Tibial nerve (tissue), 4 donors: ENCODE measurements at regions not wholly inside any gene's neighbourhood (a gene's known extent, or its start where the extent isn't known, plus 50 kb on each side); places are given as distances from the start of the nearest gene placed in this dataset.
A peak's percentile ranks its signal among the peaks of the same experiment; 100 is the strongest.
"Not testable (repeated sequence)": the region's sequence is repeated elsewhere in the genome, so short reads cannot be mapped to it uniquely, and the experiment has no call there.

ENCODE experiments used
- DNase-seq, 2 donors: peaks; one replicate each; pipeline ENCODE4 v3.0.0-alpha.2; 2019; ENCODE audit warnings: low spot score in 2 of 2
- H3K27ac ChIP-seq, 4 donors: fragments of 200-600 bp; sonication (generic) in 3 of 4; one replicate each; pipeline ENCODE4 v1.5.1; 2017 to 2019; ENCODE audit warnings: mild to moderate bottlenecking in 1 of 4
- H3K27me3 ChIP-seq, 2 donors: fragments of 200-600 bp; sonication (generic) in 1 of 2; one replicate each; pipeline versions ENCODE4 v1.5.1 to v1.6.0; 2017 to 2019
- H3K36me3 ChIP-seq, 3 donors: fragments of 200-600 bp; sonication (generic); one replicate each; pipeline ENCODE4 v1.5.1; 2018 to 2019
- H3K4me1 ChIP-seq, 4 donors: fragments of 200-600 bp; sonication (generic) in 3 of 4; one replicate each; pipeline ENCODE4 v1.5.1; 2017 to 2019
- H3K4me3 ChIP-seq, 4 donors: fragments of 200-600 bp; sonication (generic) in 3 of 4; one replicate each; pipeline ENCODE4 v1.5.1; 2017 to 2019; ENCODE audit warnings: mild to moderate bottlenecking in 1 of 4, moderate library complexity in 1 of 4
- H3K9me3 ChIP-seq, 4 donors: fragments of 200-600 bp; sonication (generic) in 3 of 4; one replicate each; pipeline ENCODE4 v1.5.1; 2017 to 2019
- CTCF ChIP-seq, 5 experiments: fragments of 200-600 bp in 3 of 5; fragments of 450-650 bp in 2 of 5; sonication (generic) in 3 of 5; IDR thresholded peaks; one replicate each; pipeline ENCODE4 v1.5.1; 2016 to 2019; ENCODE audit warnings: antibody characterized with exemption in 5 of 5, mild to moderate bottlenecking in 3 of 5, moderate library complexity in 2 of 5
- EP300 ChIP-seq, 2 donors: sonication (generic); formaldehyde crosslinking; IDR thresholded peaks; one replicate each; pipeline ENCODE4 v1.6.1; 2017; ENCODE audit warnings: antibody characterized with exemption in 2 of 2, mild to moderate bottlenecking in 1 of 2
- POLR2A ChIP-seq, 2 donors: fragments of 450-650 bp; IDR thresholded peaks; one replicate each; pipeline ENCODE4 v1.6.1; 2017; ENCODE audit warnings: antibody characterized with exemption in 2 of 2, mild to moderate bottlenecking in 2 of 2, moderate library complexity in 2 of 2
- WGBS, 2 donors: methylation state at CpG; one replicate each; pipeline ENCODE4 v1.1.5; 2018; 5-methylcytosine and 5-hydroxymethylcytosine counted together

DNA sequence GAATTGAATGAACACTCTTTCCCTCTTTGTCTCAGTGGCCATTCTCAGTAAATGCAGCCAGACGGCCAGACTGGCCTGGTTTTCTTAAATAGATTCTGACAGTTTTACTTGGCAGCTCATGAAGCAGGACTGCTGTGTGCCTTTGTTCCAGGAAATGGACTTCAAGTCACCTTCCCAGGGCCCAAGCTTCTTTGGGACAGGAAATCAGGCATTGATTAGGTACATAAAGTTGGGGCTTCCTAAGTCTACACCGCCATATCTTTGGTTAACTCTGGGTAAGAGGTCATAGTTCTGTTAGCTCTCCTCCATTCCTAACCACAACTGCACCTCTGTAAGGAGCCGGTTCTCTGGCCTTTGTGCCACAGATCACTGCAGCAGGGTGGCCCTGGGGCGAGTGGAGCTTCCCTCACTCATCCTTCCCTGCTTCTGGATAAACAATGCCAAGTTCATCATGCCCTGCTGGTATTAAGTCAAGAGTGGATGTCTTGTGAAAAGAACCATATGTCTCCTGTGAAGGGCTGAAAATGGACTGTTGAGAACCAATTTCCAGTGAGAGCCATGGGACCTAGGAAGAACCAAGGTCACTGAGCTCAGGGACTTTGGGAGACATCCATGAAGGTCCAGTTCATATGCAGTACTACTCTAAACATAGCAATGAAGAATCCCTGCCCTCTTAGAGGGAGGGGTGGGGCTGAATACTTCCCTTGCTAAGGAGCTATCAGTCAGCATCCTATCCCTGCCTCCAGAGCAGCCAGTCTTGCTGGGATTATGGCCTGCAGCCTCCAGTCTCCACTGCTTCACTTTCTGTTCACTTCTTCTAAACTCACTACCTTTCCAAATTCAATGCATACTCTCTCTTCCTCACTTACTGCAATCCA is 122.6 kb upstream of the XPO1 start:
- no peaks in the 10 kb centered on the region for H3K36me3 ChIP-seq
- no peaks in the 10 kb centered on the region for H3K9me3 ChIP-seq
- no peak overlapping the region for H3K27ac ChIP-seq
- H3K27me3 ChIP-seq: no peaks in the 10 kb centered on the region
- no peak for DNase-seq
- peaks cover 0 to 8% (median 0%) of the 10 kb centered on the region in 4 donors for H3K4me1 ChIP-seq
- H3K4me3 ChIP-seq: no peak overlapping the region
- no peak for TF ChIP-seq EP300 (IDR thresholded peaks at IDR 0.05)
- 54 to 60% methylated on average over 4 of the region's 4 CpGs for WGBS, 2 donors

DNA sequence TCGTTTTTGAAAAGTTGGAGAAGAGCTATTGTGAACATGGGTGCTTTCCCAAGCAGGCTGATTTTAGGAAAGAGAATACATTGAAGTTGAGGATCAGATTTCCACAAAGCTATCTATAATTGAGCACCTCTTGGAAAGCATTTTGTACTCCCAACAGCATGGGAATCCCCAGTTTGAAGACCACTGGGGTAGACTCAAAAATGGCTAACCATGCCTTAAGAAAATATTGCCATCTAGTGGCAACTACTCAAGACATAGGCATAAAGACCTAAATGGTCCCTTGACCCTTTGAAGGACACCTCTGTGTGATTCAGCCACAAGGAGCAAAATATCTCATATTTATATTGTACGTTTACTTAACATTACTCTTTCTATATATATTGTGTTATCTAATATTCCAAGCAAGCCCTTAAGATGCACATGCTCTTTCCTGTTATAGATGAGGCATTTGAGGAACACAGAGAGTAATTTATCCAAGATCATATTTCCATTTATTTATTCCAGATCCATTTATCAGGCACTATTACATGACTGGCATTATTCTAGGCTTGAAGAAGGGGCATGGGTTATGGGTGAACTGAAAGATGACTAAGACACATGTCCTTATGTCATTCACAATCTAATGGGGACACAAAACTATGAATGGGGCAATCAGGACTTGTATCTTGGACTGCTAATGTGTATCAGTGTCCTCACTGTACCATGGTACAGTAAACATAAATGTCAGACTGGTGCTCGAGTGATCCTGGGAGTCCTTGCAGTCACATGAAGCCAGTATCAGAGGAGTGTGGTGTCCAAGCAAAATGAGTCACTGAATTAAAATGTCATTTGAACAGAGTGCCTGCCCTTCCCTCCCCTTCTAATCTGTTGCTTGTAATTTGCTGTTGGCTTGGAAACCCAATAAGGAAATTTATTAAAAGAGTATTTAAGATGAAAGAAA is 121.0 kb upstream of the XPO1 start:
- no peak overlapping the region for H3K4me3 ChIP-seq
- H3K27ac ChIP-seq: peak overlapping the region in 1 of 4 donors; percentile 34
- peaks cover 0 to 8% (median 0%) of the 10 kb centered on the region in 4 donors for H3K4me1 ChIP-seq
- 57 to 67% methylated on average over 3 of the region's 3 CpGs for WGBS, 2 donors
- no peaks in the 10 kb centered on the region for H3K9me3 ChIP-seq
- TF ChIP-seq CTCF (IDR thresholded peaks at IDR 0.05) (peak in 4 of 5 experiments; percentile 11 to 34 (median 16)), EP300 (IDR thresholded peaks at IDR 0.05) (no peak), POLR2A (IDR thresholded peaks at IDR 0.05) (no peak)
- no peak for DNase-seq
- H3K36me3 ChIP-seq: no peaks in the 10 kb centered on the region
- H3K27me3 ChIP-seq: no peaks in the 10 kb centered on the region

DNA sequence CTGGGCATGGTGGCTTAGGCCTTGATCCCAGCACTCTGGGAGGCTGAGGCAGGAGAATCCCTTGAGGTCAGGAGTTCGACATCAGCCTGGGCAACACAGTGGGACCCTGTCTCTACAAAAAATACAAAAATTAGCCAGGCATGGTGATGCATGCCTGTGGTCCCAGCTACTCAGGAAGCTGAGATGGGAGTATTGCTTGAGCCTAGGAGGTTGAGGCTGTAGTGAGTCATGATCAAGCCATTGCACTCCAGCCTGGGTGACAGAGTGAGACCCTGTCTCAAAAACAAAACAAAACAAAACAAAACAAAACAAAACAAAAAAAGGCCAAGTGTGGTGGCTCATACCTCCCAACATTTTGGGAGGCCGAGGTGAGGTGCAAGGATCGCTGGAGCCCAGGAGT is 111.8 kb upstream of the XPO1 start:
- not testable (repeated sequence) for H3K27ac ChIP-seq, DNase-seq, H3K27me3 ChIP-seq, H3K4me3 ChIP-seq, H3K36me3 ChIP-seq, H3K4me1 ChIP-seq, H3K9me3 ChIP-seq
- WGBS, 2 donors: 87 to 88% methylated on average over 3 of the region's 3 CpGs

DNA sequence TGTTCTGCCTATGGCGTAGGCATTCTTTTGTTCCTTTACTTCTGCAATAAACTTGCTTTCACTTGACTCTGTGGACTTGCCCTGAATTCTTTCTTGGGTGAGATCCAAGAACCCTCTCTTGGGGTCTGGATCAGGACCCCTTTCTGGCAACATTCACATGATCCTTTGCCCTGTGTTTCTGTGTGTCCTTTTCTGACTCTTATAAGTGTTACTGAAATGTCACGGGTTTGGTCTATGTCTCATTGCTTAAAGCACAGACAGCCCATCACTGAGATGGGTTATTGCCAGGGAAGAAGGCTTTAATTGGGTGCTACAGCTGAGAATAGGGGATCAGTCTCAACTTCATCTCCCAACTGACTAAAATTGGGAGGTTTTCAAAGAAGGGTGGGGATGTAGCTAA is 110.9 kb upstream of the XPO1 start:
- Histone ChIP-seq H3K9me3 (peaks cover 0 to 5% (median 2%) of the 10 kb centered on the region in 4 donors), H3K36me3 (no peaks in the 10 kb centered on the region), H3K27ac (no peak overlapping the region), H3K4me1 (no peaks in the 10 kb centered on the region), H3K4me3 (no peak overlapping the region), H3K27me3 (no peaks in the 10 kb centered on the region)
- no peak for DNase-seq
- no peak for TF ChIP-seq POLR2A (IDR thresholded peaks at IDR 0.05)
- no peak for TF ChIP-seq CTCF (IDR thresholded peaks at IDR 0.05)
- no peak for TF ChIP-seq EP300 (IDR thresholded peaks at IDR 0.05)
- WGBS, 2 donors: 40 to 45% methylated on average over 2 of the region's 2 CpGs

GRCh38 chr2:61647044-61647443 is 108.9 kb upstream of the XPO1 start:
- Histone ChIP-seq H3K27me3 (no peaks in the 10 kb centered on the region), H3K27ac (no peak overlapping the region), H3K9me3 (peaks cover 0 to 5% (median 2%) of the 10 kb centered on the region in 4 donors), H3K4me1 (no peaks in the 10 kb centered on the region), H3K4me3 (no peak overlapping the region), H3K36me3 (no peaks in the 10 kb centered on the region)
- no peak for TF ChIP-seq EP300 (IDR thresholded peaks at IDR 0.05)
- no peak for TF ChIP-seq CTCF (IDR thresholded peaks at IDR 0.05)
- TF ChIP-seq POLR2A (IDR thresholded peaks at IDR 0.05): no peak
- DNase-seq: no peak
- WGBS, 2 donors: 79 to 81% methylated on average over 5 of the region's 5 CpGs

DNA sequence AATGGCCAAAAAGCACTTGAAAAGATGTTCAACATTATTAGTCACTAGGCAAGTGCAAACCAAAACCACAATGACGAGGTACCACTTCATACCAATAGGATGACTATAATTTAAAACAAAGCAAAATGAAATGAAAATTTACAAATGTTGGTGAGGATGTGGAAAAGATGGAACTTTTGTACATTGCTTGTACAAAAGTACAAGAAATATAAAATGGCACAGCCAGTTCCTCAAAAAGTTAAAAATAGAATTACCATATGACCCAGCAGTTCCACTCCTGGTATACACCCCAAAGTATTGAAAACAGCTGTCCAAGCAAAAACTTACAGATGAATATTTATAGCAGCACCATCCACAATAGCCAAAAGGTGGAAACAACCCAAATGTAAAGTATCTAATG is 107.8 kb upstream of the XPO1 start:
- WGBS, 2 donors: 72 to 81% methylated on average over 1 of the region's 1 CpG
- TF ChIP-seq EP300 (IDR thresholded peaks at IDR 0.05): no peak
- TF ChIP-seq CTCF (IDR thresholded peaks at IDR 0.05): no peak
- no peak for TF ChIP-seq POLR2A (IDR thresholded peaks at IDR 0.05)
- Histone ChIP-seq H3K27me3 (no peaks in the 10 kb centered on the region), H3K27ac (no peak overlapping the region), H3K9me3 (peaks cover 0 to 5% (median 2%) of the 10 kb centered on the region in 4 donors), H3K4me3 (no peak overlapping the region), H3K4me1 (no peaks in the 10 kb centered on the region), H3K36me3 (no peaks in the 10 kb centered on the region)
- no peak for DNase-seq

- WGBS, 2 donors: 91 to 93% methylated on average over 6 of the region's 6 CpGs
Measured at GRCh38 chr2:61643153-61643552, 105.0 kb upstream of the XPO1 start.

More at GRCh38 chr2:61643153-61643552, 105.0 kb upstream of the XPO1 start:
- H3K27ac ChIP-seq, H3K27me3 ChIP-seq, H3K36me3 ChIP-seq, DNase-seq, H3K4me3 ChIP-seq, H3K9me3 ChIP-seq, H3K4me1 ChIP-seq: not testable (repeated sequence)
